Posterior cingulate gyrus (tissue), 11 donors: ENCODE measurements at regions not wholly inside any gene's neighbourhood (a gene's known extent, or its start where the extent isn't known, plus 50 kb on each side); places are given as distances from the start of the nearest gene placed in this dataset.

Source experiments
- DNase-seq, 10 donors: peaks; one replicate each; pipeline versions ENCODE4 v3.0.0 to v3.0.0-alpha.2; 2020 to 2021; ENCODE audit warnings: mixed read lengths in 3 of 10
- intact Hi-C: fragments of 100-400 bp; cut with DNase I; formaldehyde crosslinking; loops from one replicate; pipeline ENCODE4 v1.15.1; 2023

DNA sequence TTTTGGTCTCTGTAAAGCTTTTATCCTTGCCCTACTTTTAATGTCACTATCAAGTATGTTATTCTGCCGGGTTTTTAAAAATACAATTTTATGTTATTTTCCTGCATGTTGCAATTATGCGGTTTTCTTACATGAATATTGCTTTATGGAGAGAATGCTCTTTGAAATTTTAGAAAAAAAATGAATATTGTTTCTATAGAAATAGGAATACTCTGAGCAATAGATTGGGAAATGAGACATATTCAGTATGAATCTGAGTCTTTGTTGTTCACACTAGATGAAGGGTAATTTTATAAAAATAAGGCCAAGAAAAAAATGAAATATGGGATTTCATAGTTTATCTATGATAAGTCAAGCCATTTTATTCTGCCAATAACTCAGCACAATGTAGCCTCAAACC lies 142.2 kb upstream of the DTNA start:
- intact Hi-C loops: no loop called here

GRCh38 chr18:34576622-34577021 lies 133.5 kb upstream of the DTNA start:
- DNase-seq: no peak
- intact Hi-C loops: no loop called here

More for the DNA sequence above, 142.2 kb upstream of the DTNA start:
- DNase-seq: no peak

GRCh38 chr18:34583895-34584294 lies 126.2 kb upstream of the DTNA start:
- intact Hi-C loops: no loop called here
- no peak for DNase-seq

GRCh38 chr18:34590503-34590902 lies 119.6 kb upstream of the DTNA start:
- no peak for DNase-seq
- intact Hi-C loops: loop anchor here (5.0 kb wide), 1 partner anchor 93 kb away; no protein-coding TSS in a partner anchor

- no peak for DNase-seq
- intact Hi-C loops: loop anchor here (5.0 kb wide), 1 partner anchor 95 kb away; no protein-coding TSS in a partner anchor
Measured at GRCh38 chr18:34591920-34592444, 118.1 kb upstream of the DTNA start.

GRCh38 chr18:34592481-34592880 lies 117.6 kb upstream of the DTNA start:
- DNase-seq: no peak
- intact Hi-C loops: loop anchor here (5.0 kb wide), 1 partner anchor 95 kb away; no protein-coding TSS in a partner anchor

GRCh38 chr18:34592961-34593382 lies 117.1 kb upstream of the DTNA start:
- peak; percentile 37 to 96 (median 60) for DNase-seq
- intact Hi-C loops: loop anchor here (5.0 kb wide), 1 partner anchor 96 kb away; no protein-coding TSS in a partner anchor

GRCh38 chr18:34594266-34594665 lies 115.8 kb upstream of the DTNA start:
- intact Hi-C loops: loop anchor here (5.0 kb wide), 1 partner anchor 97 kb away; no protein-coding TSS in a partner anchor
- DNase-seq: no peak

- intact Hi-C loops: no loop called here
- no peak for DNase-seq
Measured at GRCh38 chr18:34595690-34596089, 114.4 kb upstream of the DTNA start.

- intact Hi-C loops: no loop called here
- DNase-seq: no peak
Measured at GRCh38 chr18:34598120-34598635, 111.9 kb upstream of the DTNA start.

DNA sequence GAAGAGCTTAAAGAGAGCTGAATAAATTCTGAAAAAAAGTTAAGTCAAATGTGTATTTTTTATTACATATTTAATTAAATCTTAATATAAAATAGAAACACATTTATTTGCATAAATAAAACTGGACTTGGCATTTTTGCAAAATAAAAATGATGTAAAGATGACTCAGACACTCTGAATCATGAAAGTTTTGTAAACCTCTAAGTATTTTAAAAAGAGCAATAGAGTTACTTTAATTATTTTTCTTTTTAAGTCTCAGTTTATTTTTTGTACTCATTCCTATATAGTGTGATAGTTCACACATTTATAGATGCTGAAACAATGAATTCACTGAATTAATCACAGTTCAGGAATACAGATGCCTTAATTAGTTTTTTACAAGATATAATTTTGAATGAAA lies 109.9 kb upstream of the DTNA start:
- no peak for DNase-seq
- intact Hi-C loops: no loop called here

- no peak for DNase-seq
- intact Hi-C loops: no loop called here
Measured at GRCh38 chr18:34600874-34601656, 109.0 kb upstream of the DTNA start.

DNA sequence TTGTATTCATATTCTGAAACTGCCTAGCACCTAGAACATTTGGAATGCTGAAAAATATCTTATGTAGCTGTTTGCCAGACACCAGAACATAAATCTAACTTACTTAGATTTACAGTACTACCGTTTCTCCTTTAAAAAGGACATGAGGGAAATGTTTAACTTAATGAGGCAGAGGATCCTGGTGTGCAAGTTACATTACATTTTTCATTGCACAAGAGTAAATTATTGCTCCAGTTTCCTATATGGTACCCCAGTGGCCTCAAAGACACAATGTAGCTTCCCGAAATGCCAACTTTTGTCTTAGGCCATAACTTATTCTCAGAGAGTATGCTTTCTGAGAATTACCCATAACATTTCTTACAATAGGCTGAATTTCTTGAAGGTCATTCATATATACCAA lies 105.5 kb upstream of the DTNA start:
- intact Hi-C loops: no loop called here
- no peak for DNase-seq

DNA sequence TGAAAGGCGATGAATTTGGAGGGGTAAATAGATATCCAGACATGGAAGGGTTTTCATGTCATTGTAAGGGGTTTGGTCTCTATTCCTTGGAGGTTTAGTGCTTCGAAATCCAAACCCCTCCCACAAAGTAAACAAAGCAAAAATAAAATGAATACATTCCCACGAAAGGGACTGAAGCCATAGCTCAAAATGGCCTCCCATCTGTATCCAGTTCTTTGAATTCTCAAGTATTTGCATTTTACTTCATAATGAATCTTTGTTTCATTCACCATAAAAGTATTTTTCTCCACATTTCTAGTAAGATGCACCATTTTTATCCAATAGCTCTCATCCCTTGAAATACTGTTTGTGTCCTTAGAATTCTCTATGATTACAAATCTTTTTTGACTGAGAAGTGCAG lies 103.2 kb upstream of the DTNA start:
- DNase-seq: no peak
- intact Hi-C loops: no loop called here

DNA sequence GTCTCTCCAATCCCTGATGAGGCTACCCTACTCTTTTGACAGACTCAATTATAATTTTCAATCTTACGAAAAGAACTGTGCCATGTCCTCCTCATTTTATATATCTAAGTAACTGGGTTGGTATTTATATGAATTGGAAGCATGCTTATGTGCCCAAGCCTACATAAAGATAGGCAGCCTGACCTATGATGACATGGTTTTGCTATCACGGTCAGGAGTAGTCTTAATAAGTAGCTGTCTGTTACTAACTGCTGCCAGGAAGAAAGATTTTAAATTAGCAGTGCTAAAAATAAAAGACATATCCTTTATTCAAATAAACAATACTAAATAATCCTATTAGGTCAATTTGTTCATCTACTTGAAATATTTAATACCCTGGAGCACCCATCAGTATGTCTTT lies 102.0 kb upstream of the DTNA start:
- DNase-seq: no peak
- intact Hi-C loops: no loop called here

DNA sequence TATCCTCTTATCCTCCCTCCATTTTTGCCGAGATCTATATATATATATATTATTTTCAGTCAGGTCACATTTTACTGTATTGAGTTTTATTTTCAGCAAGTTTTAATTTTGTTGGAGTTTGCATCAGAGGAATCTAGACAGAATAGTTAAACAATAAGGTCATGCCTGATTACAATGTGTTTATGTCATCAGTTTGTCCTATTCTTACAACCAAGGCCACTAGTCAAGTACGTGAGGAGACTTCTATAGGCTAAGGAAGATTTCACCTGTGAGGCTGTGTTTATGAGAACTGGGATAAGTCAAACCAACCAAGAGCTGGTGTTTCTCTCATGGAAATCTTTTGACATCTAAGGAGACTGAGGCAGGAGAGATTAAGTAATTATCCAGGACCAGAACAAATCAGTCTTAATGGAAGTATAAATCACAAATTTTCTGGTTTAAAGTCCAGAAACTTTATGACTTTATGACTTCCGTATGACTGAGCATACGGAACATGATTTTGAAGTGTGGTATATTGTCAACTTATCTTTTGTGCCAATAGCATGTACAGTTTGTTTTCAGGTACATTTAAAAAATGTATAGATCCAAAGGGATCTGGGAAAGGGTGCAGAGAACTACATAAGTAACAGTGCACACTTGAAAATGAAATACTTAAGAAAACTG lies 100.0 kb upstream of the DTNA start:
- DNase-seq: no peak
- intact Hi-C loops: no loop called here

- peak in 1 of 10 donors; percentile 82 for DNase-seq
- intact Hi-C loops: no loop called here
Measured at GRCh38 chr18:34611904-34612303, 98.2 kb upstream of the DTNA start.

- intact Hi-C loops: no loop called here
Measured at GRCh38 chr18:34620258-34620861, 89.7 kb upstream of the DTNA start.

GRCh38 chr18:34623557-34623956 lies 86.5 kb upstream of the DTNA start:
- DNase-seq: no peak
- intact Hi-C loops: no loop called here

More at GRCh38 chr18:34620258-34620861, 89.7 kb upstream of the DTNA start:
- DNase-seq: no peak

DNA sequence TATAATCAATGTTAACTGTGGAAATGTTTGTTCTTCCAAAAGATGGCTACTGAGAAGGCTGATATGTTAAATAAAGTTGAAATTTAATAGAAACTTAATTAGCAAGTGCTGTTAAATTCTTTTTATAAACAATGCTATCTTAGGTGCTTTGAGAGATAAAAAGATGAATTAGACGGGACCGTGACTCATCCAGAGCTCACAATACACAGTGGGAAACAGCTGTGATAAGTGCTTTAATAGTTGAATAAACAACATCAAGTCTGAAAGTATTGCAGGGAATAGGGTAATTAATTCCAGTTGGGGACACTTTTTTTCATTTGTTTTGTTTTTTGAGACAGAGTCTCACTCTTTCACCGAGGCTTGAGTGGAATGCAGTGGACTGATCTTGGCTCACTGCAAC lies 85.5 kb upstream of the DTNA start:
- intact Hi-C loops: no loop called here
- no peak for DNase-seq
